GM18907 (cell line): ENCODE measurements at regions not wholly inside any gene's neighbourhood (a gene's known extent, or its start where the extent isn't known, plus 50 kb on each side); places are given as distances from the start of the nearest gene placed in this dataset.
A peak's percentile ranks its signal among the peaks of the same experiment; 100 is the strongest.

Experiments
- ATAC-seq: cut with Tn5 transposase; IDR thresholded peaks from one replicate; pipeline ENCODE4 v1.9.1; 2021; ENCODE audit warnings: mild to moderate bottlenecking, moderate library complexity; ENCODE audit not compliant: unreplicated experiment

DNA sequence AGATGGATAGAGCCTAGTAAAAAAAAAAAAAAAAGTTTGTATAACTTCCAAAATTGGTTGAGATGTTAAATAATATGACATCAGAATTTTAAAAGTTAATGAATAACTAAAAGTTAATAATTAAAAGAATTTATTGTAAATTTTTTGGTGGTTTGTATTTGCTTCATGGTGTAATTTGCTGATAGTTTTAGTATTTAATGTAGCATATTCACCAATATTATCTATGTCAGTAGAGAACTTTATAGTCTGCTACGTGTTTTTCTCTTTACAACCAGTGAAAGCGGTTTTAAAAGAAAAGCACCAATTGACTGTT is 51.8 kb upstream of the STEAP4 start:
- peak; percentile 3 for ATAC-seq

DNA sequence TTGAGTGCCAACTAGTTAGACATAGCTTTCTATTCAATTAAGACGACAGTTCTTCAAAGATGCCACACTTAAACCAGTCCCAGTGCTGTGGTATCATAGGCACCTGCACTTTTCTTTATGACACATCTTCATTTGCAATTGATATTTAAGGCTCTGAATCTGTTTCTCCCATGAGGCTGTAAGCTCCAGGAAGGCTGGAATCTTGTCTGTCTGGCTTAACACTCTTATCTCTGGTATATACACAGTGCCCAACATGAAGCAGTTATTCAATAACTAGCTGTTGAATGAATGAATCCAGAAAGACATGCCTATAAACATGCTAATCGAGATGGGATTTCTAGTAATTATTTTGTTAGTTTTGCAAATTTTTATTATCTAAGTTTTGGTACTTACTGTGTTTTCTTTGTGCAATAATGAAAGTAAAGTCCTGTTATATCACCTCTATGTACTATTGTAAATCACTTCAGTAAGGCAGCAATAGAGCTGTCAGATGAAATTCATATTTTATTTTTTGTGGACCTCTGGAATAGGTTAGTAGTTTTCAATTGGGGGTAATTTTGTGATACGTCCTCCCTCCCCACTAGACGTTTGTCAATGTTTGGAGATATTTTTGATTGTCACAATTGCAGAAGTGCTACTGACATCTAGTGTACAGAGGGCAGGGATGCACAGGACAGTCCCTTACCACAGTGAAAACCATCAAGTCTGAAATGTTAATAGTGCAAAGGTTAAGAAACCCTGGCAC is 51.3 kb upstream of the STEAP4 start:
- ATAC-seq, result peak; percentile 89

DNA sequence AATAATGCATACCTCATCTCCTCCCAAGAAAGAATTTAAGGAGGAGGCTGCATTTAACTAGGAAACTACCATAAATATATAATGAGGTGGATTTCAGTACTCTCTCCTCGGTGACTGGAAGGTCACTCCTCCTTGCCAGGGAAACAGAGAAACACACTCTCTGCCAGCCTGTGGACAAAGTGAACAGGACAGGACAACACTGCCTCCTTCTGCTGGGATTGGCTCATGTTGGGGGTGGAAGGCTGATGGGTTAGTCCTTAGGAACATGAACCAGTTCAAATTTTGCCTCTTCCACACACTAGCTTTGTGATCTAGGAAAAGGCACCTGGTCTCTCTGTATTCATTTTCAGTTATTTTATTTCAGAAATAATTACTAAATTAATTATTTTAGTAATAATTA is 50.6 kb upstream of the STEAP4 start:
- ATAC-seq, result no peak
